NCI-H2227 (cell line): ENCODE measurements at regions not wholly inside any gene's neighbourhood (a gene's known extent, or its start where the extent isn't known, plus 50 kb on each side); places are given as distances from the start of the nearest gene placed in this dataset.
"Not testable (repeated sequence)": the region's sequence is repeated elsewhere in the genome, so short reads cannot be mapped to it uniquely, and the experiment has no call there.

Source experiments
- DNase-seq: peaks from one replicate; lab custom pipeline; 2025; ENCODE audit not compliant: unreplicated experiment; lab: John Stamatoyannopoulos, UW

- no peak for DNase-seq
These were observed 1006.1 kb upstream of the CELF4 start for GRCh38 chr18:38571651-38572050.

GRCh38 chr18:38565513-38565912, 999.9 kb upstream of the CELF4 start:
- DNase-seq: no peak

GRCh38 chr18:38563396-38563980, 997.9 kb upstream of the CELF4 start:
- DNase-seq: no peak

GRCh38 chr18:38557006-38557405, 991.4 kb upstream of the CELF4 start:
- DNase-seq: no peak

- no peak for DNase-seq
These were observed 987.2 kb upstream of the CELF4 start for GRCh38 chr18:38552732-38553321.

- no peak for DNase-seq
These were observed 986.3 kb upstream of the CELF4 start for GRCh38 chr18:38551881-38552280.

- no peak for DNase-seq
These were observed 979.5 kb upstream of the CELF4 start for GRCh38 chr18:38545071-38545470.

- DNase-seq: no peak
These were observed 974.3 kb upstream of the CELF4 start for GRCh38 chr18:38539856-38540255.

- DNase-seq: no peak
These were observed 973.8 kb upstream of the CELF4 start for GRCh38 chr18:38539371-38539770.

GRCh38 chr18:38534073-38534472, 968.5 kb upstream of the CELF4 start:
- DNase-seq: no peak

GRCh38 chr18:38526922-38527321, 961.3 kb upstream of the CELF4 start:
- no peak for DNase-seq

GRCh38 chr18:38525039-38525438, 959.4 kb upstream of the CELF4 start:
- no peak for DNase-seq

GRCh38 chr18:38520786-38521185, 955.2 kb upstream of the CELF4 start:
- DNase-seq: no peak

- no peak for DNase-seq
These were observed 936.9 kb upstream of the CELF4 start for GRCh38 chr18:38502539-38502938.

GRCh38 chr18:38497266-38497665, 931.7 kb upstream of the CELF4 start:
- no peak for DNase-seq

GRCh38 chr18:38496222-38496793, 930.7 kb upstream of the CELF4 start:
- no peak for DNase-seq

- no peak for DNase-seq
These were observed 928.5 kb upstream of the CELF4 start for GRCh38 chr18:38494065-38494464.

- no peak for DNase-seq
These were observed 925.6 kb upstream of the CELF4 start for GRCh38 chr18:38491195-38491594.

- not testable (repeated sequence) for DNase-seq
These were observed 924.1 kb upstream of the CELF4 start for GRCh38 chr18:38489721-38490120.

GRCh38 chr18:38487521-38487920, 921.9 kb upstream of the CELF4 start:
- no peak for DNase-seq

GRCh38 chr18:38483326-38483725, 917.7 kb upstream of the CELF4 start:
- no peak for DNase-seq

- no peak for DNase-seq
These were observed 916.0 kb upstream of the CELF4 start for GRCh38 chr18:38481576-38481975.

GRCh38 chr18:38475686-38476085, 910.1 kb upstream of the CELF4 start:
- no peak for DNase-seq
